Ishikawa (cell line): ENCODE measurements at regions not wholly inside any gene's neighbourhood (a gene's known extent, or its start where the extent isn't known, plus 50 kb on each side); places are given as distances from the start of the nearest gene placed in this dataset.

Experiments
- CEBPB ChIP-seq: IDR thresholded peaks from 2 replicates; pipeline ENCODE4 v1.6.1; 2012
- CREB1 ChIP-seq: IDR thresholded peaks from 2 replicates; pipeline ENCODE4 v1.6.1; 2012; ENCODE audit warnings: low read depth
- EGR1 ChIP-seq: IDR thresholded peaks from 2 replicates; pipeline ENCODE4 v1.6.1; 2012
- EP300 ChIP-seq: IDR thresholded peaks from 2 replicates; pipeline ENCODE4 v1.6.1; 2012; ENCODE audit warnings: borderline replicate concordance
- FOXM1 ChIP-seq: IDR thresholded peaks from 2 replicates; pipeline ENCODE4 v1.6.1; 2012; ENCODE audit warnings: low read depth, borderline replicate concordance
- MAX ChIP-seq: IDR thresholded peaks from 2 replicates; pipeline ENCODE4 v1.6.1; 2012
- NFIC ChIP-seq: IDR thresholded peaks from 2 replicates; pipeline ENCODE4 v1.6.1; 2012
- RAD21 ChIP-seq: IDR thresholded peaks from 2 replicates; pipeline ENCODE4 v1.6.1; 2012; ENCODE audit warnings: low read depth
- REST ChIP-seq: IDR thresholded peaks from 2 replicates; pipeline ENCODE4 v1.6.1; 2012; ENCODE audit warnings: low read depth, mild to moderate bottlenecking
- TAF1 ChIP-seq: IDR thresholded peaks from 2 replicates; pipeline ENCODE4 v1.6.1; 2012; ENCODE audit warnings: low read depth, mild to moderate bottlenecking
- TCF12 ChIP-seq: IDR thresholded peaks from 2 replicates; pipeline ENCODE4 v1.6.1; 2012; ENCODE audit warnings: low read depth
- TEAD4 ChIP-seq: IDR thresholded peaks from 2 replicates; pipeline ENCODE4 v1.6.1; 2012
- USF1 ChIP-seq: IDR thresholded peaks from 2 replicates; pipeline ENCODE4 v1.6.1; 2012
- YY1 ChIP-seq: IDR thresholded peaks from 2 replicates; pipeline ENCODE4 v1.6.1; 2012; ENCODE audit warnings: low read depth
- ZBTB7A ChIP-seq: IDR thresholded peaks from 2 replicates; pipeline ENCODE4 v1.6.1; 2012; ENCODE audit warnings: low read depth

GRCh38 chr1:23625929-23626535 lies 65.6 kb upstream of the RPL11 start:
- TF ChIP-seq USF1 (no peak), YY1 (no peak), REST (no peak), RAD21 (no peak), TCF12 (no peak), CREB1 (no peak), ZBTB7A (no peak), MAX (no peak), EP300 (no peak), CEBPB (no peak), FOXM1 (no peak), NFIC (no peak), EGR1 (no peak), TAF1 (no peak), TEAD4 (no peak)

- TF ChIP-seq CEBPB (no peak), TAF1 (no peak), MAX (no peak), USF1 (no peak), CREB1 (no peak)
These were observed 66.1 kb upstream of the RPL11 start for GRCh38 chr1:23625459-23625858.

GRCh38 chr1:23624440-23624839 lies 65.1 kb upstream of the ID3 start:
- TF ChIP-seq TAF1 (no peak), REST (no peak), EGR1 (no peak)

- no peak for TF ChIP-seq TAF1
These were observed 63.0 kb upstream of the ID3 start for GRCh38 chr1:23622284-23622683.

GRCh38 chr1:23620605-23621004 lies 61.3 kb upstream of the ID3 start:
- TF ChIP-seq USF1: no peak

GRCh38 chr1:23619299-23620188 lies 60.2 kb upstream of the ID3 start:
- TF ChIP-seq TCF12: peak; percentile 26; the same call in 1 of the 2 replicates
- TF ChIP-seq MAX: 0 out of 2 replicates have a peak, but pooled peaks have one; percentile 31
- TF ChIP-seq EGR1: peak; percentile 82
- TF ChIP-seq RAD21: no peak
- TF ChIP-seq ZBTB7A: no peak
- no peak for TF ChIP-seq CREB1
- TF ChIP-seq TEAD4: no peak
